OCI-LY7 (cell line): ENCODE measurements at regions not wholly inside any gene's neighbourhood (a gene's known extent, or its start where the extent isn't known, plus 50 kb on each side); places are given as distances from the start of the nearest gene placed in this dataset.

ENCODE experiments used
- BruUV-seq: library from RNA; stranded (reverse); fragments of 400-500 nt; replicated peaks from 2 replicates; lab custom pipeline; 2021; lab: Mats Ljungman, UMichigan
- CTCF ChIA-PET: fragments of 300-600 bp; sonication (Branson Sonifier 250); formaldehyde crosslinking; loops from one replicate; lab custom pipeline; 2022; ENCODE audit warnings: antibody characterized with exemption; ENCODE audit not compliant: unreplicated experiment; lab: Charles Lee
- POLR2A ChIA-PET: fragments of 300-600 bp; sonication (Branson Sonifier 250); formaldehyde crosslinking; loops from one replicate; lab custom pipeline; 2022; ENCODE audit warnings: antibody characterized with exemption; lab: Charles Lee
- DNase-seq: peaks from one replicate; pipeline ENCODE4 v3.0.0-alpha.2; 2015; ENCODE audit warnings: low spot score
- H2AFZ ChIP-seq: fragments of 200-600 bp; sonication (generic), shearing (Covaris generic); 2 replicates; pipeline ENCODE4 v1.6.1; 2014; ENCODE audit warnings: mild to moderate bottlenecking, antibody characterized with exemption, low read length, moderate library complexity
- H3K27ac ChIP-seq: fragments of 200-600 bp; sonication (generic); 2 replicates; pipeline ENCODE4 v1.5.1; 2014; ENCODE audit warnings: mixed run types, low read depth, mild to moderate bottlenecking, moderate library complexity, low read length, inconsistent platforms; ENCODE audit not compliant: poor library complexity, severe bottlenecking
- H3K36me3 ChIP-seq: fragments of 200-600 bp; sonication (generic); 2 replicates; pipeline ENCODE4 v1.6.1; 2014; ENCODE audit warnings: mild to moderate bottlenecking, antibody characterized with exemption, low read length, moderate library complexity, mixed read lengths; ENCODE audit not compliant: insufficient read depth
- H3K4me1 ChIP-seq: fragments of 200-600 bp; sonication (generic); 2 replicates; pipeline ENCODE4 v1.5.1; 2014; ENCODE audit warnings: mild to moderate bottlenecking, low read length; ENCODE audit not compliant: insufficient read depth, poor library complexity, severe bottlenecking
- H3K4me2 ChIP-seq: fragments of 200-600 bp; sonication (generic); 2 replicates; pipeline ENCODE4 v1.6.1; 2014; ENCODE audit warnings: mild to moderate bottlenecking, low read length
- H3K4me3 ChIP-seq: fragments of 200-600 bp; sonication (generic); 2 replicates; pipeline ENCODE4 v1.5.1; 2014; ENCODE audit warnings: mild to moderate bottlenecking, low read depth, low read length; ENCODE audit not compliant: poor library complexity, severe bottlenecking
- H3K79me2 ChIP-seq: fragments of 200-600 bp; sonication (generic); 2 replicates; pipeline ENCODE4 v1.6.1; 2016; ENCODE audit warnings: low read depth, mild to moderate bottlenecking, low read length, moderate library complexity, mixed read lengths; ENCODE audit not compliant: insufficient read depth
- H3K9me2 ChIP-seq: fragments of 200-600 bp; sonication (generic); 2 replicates; pipeline ENCODE4 v1.6.1; 2016; ENCODE audit warnings: mild to moderate bottlenecking, low read length, mixed read lengths; ENCODE audit not compliant: insufficient read depth
- H3K9me3 ChIP-seq: fragments of 200-600 bp; sonication (generic); 2 replicates; pipeline ENCODE4 v1.6.1; 2014; ENCODE audit warnings: mild to moderate bottlenecking, mixed run types, low read length, mixed read lengths
- H4K20me1 ChIP-seq: fragments of 200-600 bp; sonication (generic); 2 replicates; pipeline ENCODE4 v1.6.1; 2014; ENCODE audit warnings: mild to moderate bottlenecking, antibody characterized with exemption, low read length, moderate library complexity, mixed read lengths; ENCODE audit not compliant: insufficient read depth
- CTCF ChIP-seq: fragments of 200-600 bp; sonication (generic); conservative IDR thresholded peaks from 2 replicates; pipeline ENCODE4 v1.5.1; 2014; ENCODE audit warnings: mild to moderate bottlenecking, antibody characterized with exemption, low read length, moderate library complexity, mixed read lengths
- EZH2phosphoT487 ChIP-seq: fragments of 200-600 bp; sonication (generic); IDR thresholded peaks from 2 replicates; pipeline ENCODE4 v1.6.1; 2018; ENCODE audit warnings: low read depth, borderline replicate concordance, mild to moderate bottlenecking, mixed run types, antibody characterized with exemption, low read length, moderate library complexity, mixed read lengths
- intact Hi-C: fragments of 100-400 bp; cut with micrococcal nuclease; formaldehyde crosslinking; loops from one replicate; pipeline ENCODE4 v1.10.0; 2022; ENCODE audit not compliant: unreplicated experiment

- BruUV-seq: no TSS peak
- intact Hi-C loops: no loop called here
- Histone ChIP-seq H3K9me2 (no peaks in the 10 kb centered on the region), H3K27ac (no peak overlapping the region), H4K20me1 (no peaks in the 10 kb centered on the region), H2AFZ (no peak overlapping the region), H3K79me2 (no peaks in the 10 kb centered on the region), H3K4me2 (no peak overlapping the region), H3K36me3 (no peaks in the 10 kb centered on the region), H3K4me1 (no peaks in the 10 kb centered on the region), H3K4me3 (no peak overlapping the region), H3K9me3 (no peaks in the 10 kb centered on the region)
- no peak for DNase-seq
- ChIA-PET CTCF (no interaction called here), POLR2A (no interaction called here)
- TF ChIP-seq CTCF: no peak
These were observed 140.2 kb upstream of the AHI1 start for GRCh38 chr6:135637701-135638100.

- Histone ChIP-seq H3K9me3 (no peaks in the 10 kb centered on the region), H4K20me1 (no peaks in the 10 kb centered on the region), H3K4me1 (no peaks in the 10 kb centered on the region), H3K36me3 (no peaks in the 10 kb centered on the region), H3K9me2 (no peaks in the 10 kb centered on the region), H2AFZ (no peak overlapping the region), H3K27ac (no peak overlapping the region), H3K4me3 (no peak overlapping the region), H3K4me2 (no peak overlapping the region), H3K79me2 (no peaks in the 10 kb centered on the region)
- DNase-seq: no peak
- TF ChIP-seq CTCF: no peak
- no peak for TF ChIP-seq EZH2phosphoT487
- no TSS peak for BruUV-seq
- intact Hi-C loops: no loop called here
- POLR2A ChIA-PET: interaction anchor here (0.6 kb wide), 1 partner anchor 239 kb away, joined by 3 read pairs; no protein-coding TSS in a partner anchor
- CTCF ChIA-PET: no interaction called here
These were observed 140.6 kb upstream of the AHI1 start for GRCh38 chr6:135638108-135638507.

GRCh38 chr6:135640048-135640447, 142.5 kb upstream of the AHI1 start:
- CTCF ChIA-PET: no interaction called here
- intact Hi-C loops: no loop called here

More at GRCh38 chr6:135640048-135640447, 142.5 kb upstream of the AHI1 start:
- no peaks in the 10 kb centered on the region for H3K9me3 ChIP-seq
- H3K4me2 ChIP-seq: no peak overlapping the region
- BruUV-seq: no TSS peak
- H3K27ac ChIP-seq: no peak overlapping the region
- no peak overlapping the region for H2AFZ ChIP-seq
- H3K4me1 ChIP-seq: no peaks in the 10 kb centered on the region
- H3K36me3 ChIP-seq: no peaks in the 10 kb centered on the region
- POLR2A ChIA-PET: no interaction called here
- no peak for DNase-seq
- no peak for TF ChIP-seq CTCF
- no peak for TF ChIP-seq EZH2phosphoT487
- H3K9me2 ChIP-seq: no peaks in the 10 kb centered on the region
- H3K79me2 ChIP-seq: no peaks in the 10 kb centered on the region
- H4K20me1 ChIP-seq: no peaks in the 10 kb centered on the region
- no peak overlapping the region for H3K4me3 ChIP-seq
